Activated CD4-positive, alpha-beta T cell treated with anti-CD3 and anti-CD28 coated beads for 36 hours (primary cell): ENCODE measurements at regions not wholly inside any gene's neighbourhood (a gene's known extent, or its start where the extent isn't known, plus 50 kb on each side); places are given as distances from the start of the nearest gene placed in this dataset.
"Not testable (repeated sequence)": the region's sequence is repeated elsewhere in the genome, so short reads cannot be mapped to it uniquely, and the experiment has no call there.

Source experiments
- ATAC-seq: fragments of 200-7000 bp; cut with Tn5 transposase; one replicate; pipeline ENCODE4 v1.10.0; 2021; ENCODE audit warnings: mild to moderate bottlenecking, moderate library complexity
- CTCF ChIA-PET: fragments of 350-600 bp; sonication (Branson Sonifier 250); formaldehyde crosslinking; loops from one replicate; lab custom pipeline; 2021; ENCODE audit warnings: antibody characterized with exemption; lab: Charles Lee
- POLR2A ChIA-PET: fragments of 350-600 bp; sonication (Branson Sonifier 250); formaldehyde crosslinking; loops from one replicate; lab custom pipeline; 2021; ENCODE audit warnings: antibody characterized with exemption, inconsistent platforms; lab: Charles Lee
- DNase-seq: peaks from one replicate; pipeline ENCODE4 v3.0.0-alpha.2; 2020
- H3K27ac Mint-ChIP-seq: one replicate; pipeline ENCODE4 v1.8.0; 2021; ENCODE audit warnings: mixed read lengths
- H3K27me3 Mint-ChIP-seq: one replicate; pipeline ENCODE4 v1.8.0; 2021; ENCODE audit warnings: mixed read lengths
- H3K36me3 Mint-ChIP-seq: one replicate; pipeline ENCODE4 v1.8.0; 2021; ENCODE audit warnings: low read depth, mixed read lengths
- H3K4me1 Mint-ChIP-seq: one replicate; pipeline ENCODE4 v1.8.0; 2021; ENCODE audit warnings: mixed read lengths
- H3K4me3 Mint-ChIP-seq: one replicate; pipeline ENCODE4 v1.8.0; 2021; ENCODE audit warnings: mild to moderate bottlenecking, moderate library complexity, mixed read lengths
- H3K9me3 Mint-ChIP-seq: one replicate; pipeline ENCODE4 v1.8.0; 2021; ENCODE audit warnings: low read depth, mixed read lengths
- intact Hi-C, 2 experiments: fragments of 100-400 bp; cut with DNase I in 1 of 2; cut with micrococcal nuclease in 1 of 2; formaldehyde crosslinking; loops; one replicate each; pipeline versions ENCODE4 v1.14.2 to v1.15.1; 2022 to 2024; cut with DNase I, micrococcal nuclease

DNA sequence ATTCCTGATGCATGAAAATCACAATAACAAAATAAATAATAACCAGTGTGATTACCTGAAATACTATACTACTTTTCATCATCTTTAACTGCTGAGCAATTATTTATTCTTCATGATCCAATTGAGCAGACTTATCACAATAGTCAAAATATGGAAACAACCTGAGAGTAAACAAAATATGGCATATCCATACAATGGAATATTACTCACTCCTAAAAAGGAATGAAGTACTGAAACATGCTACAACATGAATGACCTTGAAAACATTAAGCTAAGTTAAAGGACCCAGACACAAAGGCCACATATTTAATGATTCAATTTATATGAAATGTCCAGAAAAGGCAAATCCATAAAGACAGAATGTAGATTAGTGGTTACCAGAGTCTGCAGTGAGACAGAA lies 146.8 kb downstream of the MID1IP1 start:
- Mint-ChIP-seq H3K4me1 (no peaks in the 10 kb centered on the region), H3K9me3 (peaks cover 3% of the 10 kb centered on the region), H3K4me3 (no peak overlapping the region), H3K27ac (no peak overlapping the region), H3K36me3 (no peaks in the 10 kb centered on the region), H3K27me3 (no peaks in the 10 kb centered on the region)
- no peak for DNase-seq
- CTCF ChIA-PET: no interaction called here
- POLR2A ChIA-PET: no interaction called here
- ATAC-seq: no peak
- intact Hi-C loops: no loop called here

DNA sequence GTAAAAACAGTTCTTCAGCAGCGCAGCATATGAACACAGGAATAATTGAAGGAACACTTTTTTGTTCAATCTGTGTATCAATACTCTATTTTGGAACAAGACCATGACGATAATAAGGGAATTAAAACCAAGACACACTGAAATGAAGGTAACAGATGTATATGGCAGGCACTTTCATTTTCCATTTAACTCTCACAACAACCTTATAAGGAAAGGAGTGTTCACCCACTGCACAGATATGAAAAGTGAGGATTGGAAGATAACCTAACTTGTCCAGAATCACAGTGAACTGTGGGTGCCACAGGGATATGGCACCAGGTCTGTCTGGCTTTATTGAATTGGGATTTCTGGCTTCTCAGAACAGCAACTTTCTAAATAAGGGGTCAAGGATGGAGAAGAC lies 153.3 kb downstream of the MID1IP1 start:
- intact Hi-C loops: no loop called here
- Mint-ChIP-seq H3K27ac (no peak overlapping the region), H3K36me3 (no peaks in the 10 kb centered on the region), H3K27me3 (no peaks in the 10 kb centered on the region), H3K9me3 (no peaks in the 10 kb centered on the region), H3K4me3 (no peak overlapping the region), H3K4me1 (peaks cover 3% of the 10 kb centered on the region)
- ATAC-seq (no peak), DNase-seq (no peak)
- ChIA-PET CTCF (no interaction called here), POLR2A (no interaction called here)

DNA sequence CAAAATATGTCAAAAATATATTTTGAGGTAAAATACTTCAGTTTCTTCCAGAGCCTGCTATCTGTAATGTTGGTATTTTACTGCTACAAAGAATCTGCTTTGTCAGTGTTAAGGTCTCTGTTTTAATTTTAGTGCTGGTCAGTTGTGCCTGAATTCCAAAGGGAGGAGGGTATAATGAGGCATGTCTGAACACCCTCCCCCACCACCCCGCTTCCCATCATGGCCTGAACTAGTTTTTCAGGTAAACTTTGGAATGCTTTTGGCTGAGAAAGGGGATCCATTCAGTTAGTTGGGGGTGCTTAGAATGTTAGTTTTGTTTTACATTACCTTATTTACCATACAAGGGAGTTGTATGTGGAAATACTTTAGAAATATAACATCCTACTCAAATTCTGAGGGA lies 158.5 kb downstream of the MID1IP1 start:
- peaks cover 7% of the 10 kb centered on the region for H3K9me3 Mint-ChIP-seq
- DNase-seq (no peak), ATAC-seq (no peak)
- ChIA-PET POLR2A (no interaction called here), CTCF (no interaction called here)
- no peaks in the 10 kb centered on the region for H3K4me1 Mint-ChIP-seq
- H3K4me3 Mint-ChIP-seq: no peak overlapping the region
- intact Hi-C loops: no loop called here
- H3K27me3 Mint-ChIP-seq: no peaks in the 10 kb centered on the region
- H3K36me3 Mint-ChIP-seq: no peaks in the 10 kb centered on the region
- H3K27ac Mint-ChIP-seq: no peak overlapping the region

DNA sequence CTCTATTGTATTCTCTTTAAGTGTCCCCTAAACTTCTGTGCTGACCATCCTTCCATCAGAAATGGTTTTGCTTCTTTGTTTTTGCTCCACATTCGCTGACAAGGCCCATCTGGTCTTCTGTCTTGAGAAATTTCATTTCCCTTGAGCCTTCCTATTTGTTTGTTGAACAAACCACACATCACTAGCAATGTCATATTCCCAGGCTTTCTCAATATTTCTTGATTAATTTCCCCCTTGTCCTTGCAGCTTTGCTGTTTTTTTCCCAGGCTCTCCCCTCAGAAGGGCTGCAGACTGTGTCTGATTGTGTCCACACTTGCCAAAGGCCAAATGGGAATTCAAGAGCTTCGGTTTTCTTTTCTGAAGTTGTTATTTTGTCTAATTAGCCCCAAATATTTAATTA lies 158.9 kb downstream of the MID1IP1 start:
- H3K27me3 Mint-ChIP-seq: no peaks in the 10 kb centered on the region
- DNase-seq: no peak
- no peak for ATAC-seq
- no peaks in the 10 kb centered on the region for H3K4me1 Mint-ChIP-seq
- H3K4me3 Mint-ChIP-seq: no peak overlapping the region
- H3K9me3 Mint-ChIP-seq: peaks cover 7% of the 10 kb centered on the region
- intact Hi-C loops: no loop called here
- ChIA-PET CTCF (no interaction called here), POLR2A (no interaction called here)
- no peaks in the 10 kb centered on the region for H3K36me3 Mint-ChIP-seq
- no peak overlapping the region for H3K27ac Mint-ChIP-seq

DNA sequence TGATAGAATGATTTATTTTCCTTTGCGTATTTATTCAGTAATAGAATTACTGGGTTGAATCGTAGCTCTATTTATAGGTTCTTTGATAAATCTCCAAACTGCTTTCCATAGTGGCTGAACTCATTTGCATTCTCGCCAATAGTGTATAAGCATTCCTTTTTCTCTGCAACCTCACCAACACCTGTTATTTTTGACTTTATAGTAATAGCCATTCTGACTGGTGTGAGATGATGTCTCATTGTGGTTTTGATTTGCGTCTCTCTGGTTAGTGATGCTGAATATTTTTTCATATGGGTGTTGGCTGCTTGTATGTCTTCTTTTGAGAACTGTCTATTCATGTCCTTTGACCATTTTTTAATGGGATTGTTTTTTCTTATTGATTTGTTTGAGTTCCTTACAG lies 160.7 kb downstream of the MID1IP1 start:
- DNase-seq (no peak), ATAC-seq (no peak)
- H3K4me1 Mint-ChIP-seq: no peaks in the 10 kb centered on the region
- H3K36me3 Mint-ChIP-seq: no peaks in the 10 kb centered on the region
- peaks cover 7% of the 10 kb centered on the region for H3K9me3 Mint-ChIP-seq
- H3K27me3 Mint-ChIP-seq: no peaks in the 10 kb centered on the region
- ChIA-PET POLR2A (no interaction called here), CTCF (no interaction called here)
- H3K4me3 Mint-ChIP-seq: no peak overlapping the region
- intact Hi-C loops: no loop called here
- H3K27ac Mint-ChIP-seq: no peak overlapping the region

DNA sequence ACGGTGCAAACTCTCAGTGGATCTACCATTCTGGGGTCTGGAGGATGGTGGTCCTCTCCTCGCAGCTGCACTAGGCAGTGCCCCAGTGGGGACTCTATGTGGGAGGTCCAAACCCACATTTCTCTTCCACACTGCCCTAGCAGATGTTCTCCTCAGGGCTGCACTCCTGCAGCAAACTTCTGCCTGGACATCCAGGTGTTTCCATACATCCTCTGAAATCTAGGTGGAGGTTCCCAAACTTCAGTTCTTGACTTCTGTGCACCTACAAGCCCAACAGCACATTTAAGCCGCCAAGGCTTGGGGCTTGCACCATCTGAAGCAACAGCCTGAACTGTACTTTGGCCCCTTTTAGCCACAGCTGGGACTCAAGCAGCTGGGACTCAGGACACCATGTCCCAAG lies 162.0 kb downstream of the MID1IP1 start:
- POLR2A ChIA-PET, intact Hi-C loops, H3K4me3 Mint-ChIP-seq, ATAC-seq, H3K4me1 Mint-ChIP-seq, CTCF ChIA-PET, H3K27me3 Mint-ChIP-seq, H3K36me3 Mint-ChIP-seq, H3K9me3 Mint-ChIP-seq, H3K27ac Mint-ChIP-seq, DNase-seq: not testable (repeated sequence)

DNA sequence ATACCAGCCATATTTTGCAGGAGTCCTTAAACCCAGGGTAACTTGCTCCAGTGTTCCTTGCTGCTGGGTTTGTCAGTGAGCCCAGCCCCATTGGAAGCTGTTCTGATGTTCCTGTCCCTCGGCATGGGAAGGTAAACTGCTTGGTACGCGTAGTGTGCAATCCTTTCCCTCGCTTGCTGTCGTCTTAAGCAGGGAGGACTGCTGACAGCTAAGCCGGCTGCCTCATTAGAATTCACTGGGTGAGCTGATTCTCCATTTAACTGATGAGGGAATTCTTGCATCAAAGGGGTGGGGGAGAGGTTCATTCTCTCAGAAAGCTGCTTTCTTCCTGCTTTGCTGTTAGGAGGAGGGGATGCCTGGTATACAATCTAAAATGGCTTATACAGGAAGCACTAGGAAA lies 164.6 kb downstream of the MID1IP1 start:
- no peaks in the 10 kb centered on the region for H3K27me3 Mint-ChIP-seq
- CTCF ChIA-PET: no interaction called here
- ATAC-seq (no peak), DNase-seq (no peak)
- H3K4me3 Mint-ChIP-seq: no peak overlapping the region
- H3K4me1 Mint-ChIP-seq: peaks cover 2% of the 10 kb centered on the region
- no peaks in the 10 kb centered on the region for H3K36me3 Mint-ChIP-seq
- POLR2A ChIA-PET: no interaction called here
- no peak overlapping the region for H3K27ac Mint-ChIP-seq
- intact Hi-C loops: no loop called here
- peaks cover 7% of the 10 kb centered on the region for H3K9me3 Mint-ChIP-seq

DNA sequence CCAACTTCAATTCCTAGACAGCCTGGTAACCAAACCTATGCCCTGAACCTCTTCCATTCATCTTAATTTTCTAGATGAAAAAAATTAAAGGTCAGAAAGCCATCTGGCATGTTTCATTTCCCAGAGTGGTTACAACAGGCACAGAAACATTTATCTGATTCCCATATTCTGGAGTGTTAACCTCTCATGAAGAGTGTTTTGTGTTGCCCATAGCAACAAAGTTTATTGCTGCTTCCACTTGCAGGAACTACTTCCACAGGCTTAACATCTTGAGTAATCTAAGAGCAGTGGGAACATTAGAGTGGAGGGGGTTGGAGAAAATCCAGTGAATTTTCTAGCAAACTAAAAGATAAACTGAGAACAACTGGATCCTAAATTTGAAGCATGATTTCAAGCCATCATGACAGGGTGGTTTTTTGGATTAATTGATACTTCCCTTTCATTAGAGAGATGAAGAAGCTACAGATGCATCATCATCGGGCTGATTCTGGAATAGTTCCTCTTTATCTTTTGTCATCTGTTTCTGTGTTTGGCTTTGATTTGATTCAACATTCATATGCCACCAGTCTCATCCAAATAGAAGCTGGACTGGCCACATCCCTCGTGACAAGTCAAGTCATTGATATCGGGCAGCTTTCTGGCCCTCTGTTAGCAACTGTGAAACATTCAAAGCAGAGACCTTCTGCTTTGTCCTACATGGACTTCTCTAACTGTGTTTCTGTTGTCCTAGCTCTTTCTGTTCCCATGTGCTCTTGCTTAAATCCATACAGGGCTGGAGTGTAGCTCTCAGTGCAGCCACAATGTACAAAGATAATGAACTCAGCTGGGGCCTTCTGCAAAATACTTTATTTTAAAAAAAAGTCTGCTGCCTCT lies 167.3 kb downstream of the MID1IP1 start:
- H3K4me3 Mint-ChIP-seq: no peak overlapping the region
- CTCF ChIA-PET: interaction anchor here (0.6 kb wide), 1 partner anchor 233 kb away, joined by 5 read pairs; no protein-coding TSS in a partner anchor
- no peaks in the 10 kb centered on the region for H3K36me3 Mint-ChIP-seq
- no peak overlapping the region for H3K27ac Mint-ChIP-seq
- ATAC-seq (no peak), DNase-seq (no peak)
- H3K4me1 Mint-ChIP-seq: peaks cover 7% of the 10 kb centered on the region
- intact Hi-C loops: no loop called here
- POLR2A ChIA-PET: no interaction called here
- peaks cover 5% of the 10 kb centered on the region for H3K9me3 Mint-ChIP-seq
- no peaks in the 10 kb centered on the region for H3K27me3 Mint-ChIP-seq

DNA sequence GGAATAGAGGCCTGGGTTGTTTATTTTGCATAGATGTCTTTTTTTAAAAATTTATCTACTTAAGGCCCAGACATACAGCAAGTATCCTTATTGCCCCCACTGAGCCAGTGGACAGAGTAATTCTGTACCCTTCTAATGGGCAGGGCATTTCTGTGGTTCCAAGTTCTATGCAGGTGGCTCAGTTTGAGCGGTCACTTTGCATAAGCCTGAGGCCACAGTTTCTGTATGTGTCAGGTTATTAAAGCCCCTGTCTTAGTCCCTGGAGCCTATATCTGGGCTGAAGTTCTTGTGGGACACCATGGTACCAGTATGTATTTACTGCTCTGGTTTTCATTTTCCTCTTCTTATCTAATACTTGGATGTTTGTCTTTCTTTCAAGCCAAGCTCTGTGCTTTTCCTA lies 168.8 kb downstream of the MID1IP1 start:
- H3K4me1 Mint-ChIP-seq: peaks cover 7% of the 10 kb centered on the region
- no peaks in the 10 kb centered on the region for H3K36me3 Mint-ChIP-seq
- intact Hi-C loops: no loop called here
- no peak overlapping the region for H3K27ac Mint-ChIP-seq
- no peak for ATAC-seq
- H3K4me3 Mint-ChIP-seq: no peak overlapping the region
- no peak for DNase-seq
- no peaks in the 10 kb centered on the region for H3K9me3 Mint-ChIP-seq
- POLR2A ChIA-PET: no interaction called here
- H3K27me3 Mint-ChIP-seq: no peaks in the 10 kb centered on the region
- CTCF ChIA-PET: no interaction called here

DNA sequence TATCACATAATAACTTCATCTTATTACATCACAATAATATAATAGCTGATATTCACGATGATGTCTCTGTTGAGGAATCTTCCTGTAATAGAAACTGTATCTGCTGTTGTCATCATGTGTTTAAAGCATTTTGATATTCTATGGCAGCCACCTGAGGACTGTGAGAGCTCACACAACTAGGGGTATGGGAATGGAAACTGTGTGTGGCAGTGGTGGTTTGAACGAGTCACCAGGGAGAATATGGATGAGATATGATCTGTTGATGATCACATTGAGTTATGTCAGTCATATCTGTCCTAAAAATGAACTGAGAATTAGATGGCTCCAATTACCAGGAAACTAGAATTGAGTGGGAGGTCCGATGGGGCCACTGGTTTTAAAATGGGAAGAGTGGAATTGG lies 169.6 kb downstream of the MID1IP1 start:
- intact Hi-C loops: no loop called here
- Mint-ChIP-seq H3K4me3 (no peak overlapping the region), H3K36me3 (no peaks in the 10 kb centered on the region), H3K27ac (no peak overlapping the region), H3K4me1 (peaks cover 7% of the 10 kb centered on the region), H3K9me3 (no peaks in the 10 kb centered on the region), H3K27me3 (no peaks in the 10 kb centered on the region)
- POLR2A ChIA-PET: no interaction called here
- ATAC-seq (peak; percentile 91), DNase-seq (peak; percentile 69)
- CTCF ChIA-PET: no interaction called here

DNA sequence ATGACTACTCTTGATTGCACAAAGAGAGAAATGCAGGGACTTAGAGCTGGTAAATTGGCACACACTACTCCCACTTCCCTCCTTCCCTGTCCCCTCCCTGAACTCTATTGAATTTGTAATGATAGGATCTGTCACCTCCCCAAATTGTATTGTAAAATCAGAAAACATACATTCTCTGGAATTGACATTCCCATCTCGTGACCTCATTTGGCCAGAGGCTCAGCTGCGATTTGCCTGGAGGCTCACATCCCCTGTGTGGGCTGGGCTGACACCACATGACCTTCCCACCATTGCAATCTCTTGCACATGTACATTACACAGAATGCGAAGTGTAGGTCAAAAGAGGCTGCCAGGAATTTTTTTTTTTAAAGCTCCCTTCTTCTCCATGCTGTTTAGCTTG lies 172.1 kb downstream of the MID1IP1 start:
- no peak overlapping the region for H3K4me3 Mint-ChIP-seq
- H3K36me3 Mint-ChIP-seq: no peaks in the 10 kb centered on the region
- no peaks in the 10 kb centered on the region for H3K9me3 Mint-ChIP-seq
- no peaks in the 10 kb centered on the region for H3K27me3 Mint-ChIP-seq
- no peak overlapping the region for H3K27ac Mint-ChIP-seq
- DNase-seq: no peak
- ChIA-PET CTCF (no interaction called here), POLR2A (no interaction called here)
- ATAC-seq: no peak
- intact Hi-C loops: no loop called here
- peaks cover 7% of the 10 kb centered on the region for H3K4me1 Mint-ChIP-seq

DNA sequence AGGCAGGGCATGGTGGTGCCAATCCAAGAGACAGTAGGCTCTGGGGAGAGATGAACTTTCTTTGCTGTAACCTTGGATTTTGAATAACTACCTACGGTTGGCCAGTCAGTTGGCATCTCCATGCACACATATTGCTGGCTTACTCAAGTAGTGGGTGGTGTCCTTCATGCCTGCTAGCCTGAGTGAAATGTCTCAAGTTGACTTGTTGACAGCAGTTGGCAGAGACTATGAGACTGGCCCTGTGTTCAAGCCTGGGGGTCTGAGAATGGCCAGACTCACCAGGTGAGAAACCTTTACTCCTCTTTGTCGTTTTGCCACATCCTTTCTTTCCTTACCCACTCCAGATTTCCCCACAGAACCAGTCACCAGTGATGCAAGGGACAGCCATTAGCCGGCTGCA lies 173.3 kb downstream of the MID1IP1 start:
- DNase-seq (no peak), ATAC-seq (no peak)
- peaks cover 7% of the 10 kb centered on the region for H3K4me1 Mint-ChIP-seq
- H3K4me3 Mint-ChIP-seq: no peak overlapping the region
- no peaks in the 10 kb centered on the region for H3K27me3 Mint-ChIP-seq
- no peak overlapping the region for H3K27ac Mint-ChIP-seq
- intact Hi-C loops: no loop called here
- H3K9me3 Mint-ChIP-seq: no peaks in the 10 kb centered on the region
- POLR2A ChIA-PET: no interaction called here
- H3K36me3 Mint-ChIP-seq: no peaks in the 10 kb centered on the region
- CTCF ChIA-PET: no interaction called here
